IPS-15b (cell line): ENCODE measurements at regions not wholly inside any gene's neighbourhood (a gene's known extent, or its start where the extent isn't known, plus 50 kb on each side); places are given as distances from the start of the nearest gene placed in this dataset.

Experiments used
- H3K27me3 ChIP-seq: one replicate; pipeline ENCODE4 v1.6.1; 2013; ENCODE audit warnings: low read length; ENCODE audit not compliant: control insufficient read depth, insufficient read depth
- H3K36me3 ChIP-seq: one replicate; pipeline ENCODE4 v1.6.1; 2013; ENCODE audit warnings: low read length; ENCODE audit not compliant: control insufficient read depth, insufficient read depth
- H3K4me1 ChIP-seq: one replicate; pipeline ENCODE4 v1.6.1; 2013; ENCODE audit warnings: mild to moderate bottlenecking, low read length; ENCODE audit not compliant: control insufficient read depth, insufficient read depth
- H3K4me3 ChIP-seq: one replicate; pipeline ENCODE4 v1.5.1; 2013; ENCODE audit warnings: low read depth, low read length
- H3K9ac ChIP-seq: one replicate; pipeline ENCODE4 v1.6.1; 2013; ENCODE audit warnings: low read depth, mild to moderate bottlenecking, low read length
- H3K9me3 ChIP-seq: one replicate; pipeline ENCODE4 v1.6.1; 2013; ENCODE audit warnings: mild to moderate bottlenecking, low read length; ENCODE audit not compliant: control insufficient read depth, insufficient read depth

DNA sequence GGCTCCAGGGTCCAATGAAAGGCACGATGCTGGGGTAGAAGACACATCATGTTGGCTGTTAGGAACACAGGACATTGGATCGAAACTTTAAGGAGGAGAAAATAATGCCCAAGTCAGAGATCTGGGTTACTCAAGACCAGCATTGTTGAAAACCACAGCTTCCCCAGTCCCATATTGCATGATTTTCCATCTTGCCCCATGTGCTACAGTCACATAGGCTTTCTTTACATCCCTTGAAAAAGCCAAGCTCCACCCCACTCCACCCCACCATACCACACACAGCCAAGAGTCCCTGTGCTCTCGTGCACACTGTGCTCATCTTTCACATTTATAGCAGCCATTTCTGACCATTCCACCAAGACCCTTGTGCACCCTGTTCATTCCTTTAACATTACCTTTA, 636.2 kb downstream of the DIAPH3 start:
- H3K9ac ChIP-seq, result no peak overlapping the region
- H3K4me1 ChIP-seq, result peaks cover 6% of the 10 kb centered on the region

DNA sequence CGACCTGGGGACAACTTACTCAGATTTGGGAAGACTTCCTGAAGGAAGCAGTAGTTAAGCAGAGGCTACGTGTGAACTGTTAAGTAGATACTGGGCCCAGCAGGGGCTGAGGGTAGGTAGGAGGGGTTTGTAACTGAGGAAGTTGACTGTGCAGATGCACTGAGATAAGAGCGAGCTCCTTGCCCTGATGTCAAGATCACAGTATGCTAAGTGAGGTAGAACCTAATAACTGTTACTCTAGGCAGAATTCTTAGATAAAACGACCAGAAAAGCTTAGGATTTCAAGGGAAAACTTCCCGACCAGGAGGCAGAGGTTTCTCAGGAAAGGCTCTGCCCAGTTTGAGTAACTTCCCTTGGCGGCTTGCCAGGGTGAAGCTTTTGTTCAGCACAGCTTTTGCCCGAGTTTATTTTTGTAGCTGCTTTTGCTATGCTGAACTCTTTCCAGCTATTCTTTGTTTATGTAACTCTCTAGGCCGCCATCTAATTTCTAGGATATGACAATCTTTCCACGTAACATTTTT, 632.1 kb downstream of the DIAPH3 start:
- Histone ChIP-seq H3K9ac (no peak overlapping the region), H3K4me3 (no peak overlapping the region), H3K27me3 (no peaks in the 10 kb centered on the region), H3K9me3 (no peaks in the 10 kb centered on the region), H3K4me1 (peaks cover 6% of the 10 kb centered on the region), H3K36me3 (no peaks in the 10 kb centered on the region)

More for the DNA sequence above, 636.2 kb downstream of the DIAPH3 start:
- no peak overlapping the region for H3K4me3 ChIP-seq
- no peaks in the 10 kb centered on the region for H3K36me3 ChIP-seq
- no peaks in the 10 kb centered on the region for H3K9me3 ChIP-seq
- H3K27me3 ChIP-seq, result no peaks in the 10 kb centered on the region

DNA sequence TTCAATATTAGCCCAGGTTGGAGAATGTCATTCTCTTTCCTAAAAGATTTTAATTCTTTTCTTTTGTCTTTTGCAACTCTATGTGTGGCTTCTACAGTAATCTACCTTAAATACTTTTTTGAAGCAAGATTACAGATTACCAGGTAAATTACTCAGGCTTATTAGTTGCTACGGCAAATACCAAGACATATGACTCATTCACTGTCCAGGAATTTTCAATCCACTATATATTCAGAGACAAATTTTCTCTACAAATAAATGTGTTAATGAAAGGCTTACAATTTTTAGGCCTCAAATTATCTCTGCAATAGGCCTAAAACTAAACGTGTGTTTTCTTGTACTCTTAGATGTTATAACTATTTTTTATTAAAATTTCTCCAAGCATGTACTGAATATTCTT, 631.3 kb downstream of the DIAPH3 start:
- H3K9me3 ChIP-seq, result no peaks in the 10 kb centered on the region
- no peak overlapping the region for H3K4me3 ChIP-seq
- peaks cover 6% of the 10 kb centered on the region for H3K4me1 ChIP-seq

DNA sequence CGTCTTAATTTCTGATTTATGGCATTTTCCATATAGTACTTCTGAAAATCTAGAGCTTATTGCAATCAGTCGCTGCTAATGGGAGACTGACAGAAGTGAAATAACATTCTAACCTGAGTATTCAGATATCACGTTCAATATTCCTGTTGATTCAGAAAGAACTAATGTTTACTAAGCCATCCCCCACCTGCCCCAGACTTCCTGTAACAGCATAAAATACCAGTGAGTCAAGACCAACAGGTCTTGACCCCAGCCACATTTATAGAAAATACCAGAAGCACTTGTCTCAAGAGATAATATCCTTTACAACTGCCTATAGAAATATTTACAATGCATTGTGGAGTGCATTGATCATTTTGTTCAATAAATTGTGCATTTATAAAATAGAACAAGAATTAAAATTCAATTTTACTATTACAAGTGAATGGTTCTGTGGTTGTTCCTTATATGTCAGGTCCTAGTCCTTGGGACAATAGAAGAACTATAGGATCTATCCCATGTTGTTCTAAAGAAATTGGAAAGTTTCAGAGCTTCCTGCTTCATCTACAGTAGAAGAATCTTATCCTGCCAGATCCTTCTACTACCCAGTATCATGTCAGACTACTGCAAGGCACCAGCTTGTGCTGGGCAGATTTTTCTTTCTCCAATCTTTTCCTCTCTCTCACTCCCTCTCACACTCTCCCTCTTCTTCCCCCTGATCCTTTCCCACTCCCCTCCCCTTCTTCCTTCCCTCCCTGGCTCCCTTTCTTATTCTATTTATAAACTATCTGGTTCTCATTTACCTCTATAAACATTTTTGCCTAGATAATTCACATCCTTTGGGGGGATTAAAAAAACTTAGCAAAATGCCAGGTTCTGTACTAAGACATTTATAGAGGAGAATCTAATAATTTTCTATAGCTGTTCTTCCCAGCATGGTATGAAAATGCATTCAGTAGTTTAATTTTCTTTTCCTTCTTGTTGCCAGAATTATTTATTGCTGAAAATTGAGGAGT, 629.9 kb downstream of the DIAPH3 start:
- Histone ChIP-seq H3K36me3 (no peaks in the 10 kb centered on the region), H3K4me3 (no peak overlapping the region), H3K9ac (no peak overlapping the region), H3K27me3 (no peaks in the 10 kb centered on the region), H3K4me1 (peaks cover 6% of the 10 kb centered on the region), H3K9me3 (no peaks in the 10 kb centered on the region)

More for the DNA sequence above, 631.3 kb downstream of the DIAPH3 start:
- H3K36me3 ChIP-seq, result no peaks in the 10 kb centered on the region
- no peaks in the 10 kb centered on the region for H3K27me3 ChIP-seq
- H3K9ac ChIP-seq, result no peak overlapping the region

DNA sequence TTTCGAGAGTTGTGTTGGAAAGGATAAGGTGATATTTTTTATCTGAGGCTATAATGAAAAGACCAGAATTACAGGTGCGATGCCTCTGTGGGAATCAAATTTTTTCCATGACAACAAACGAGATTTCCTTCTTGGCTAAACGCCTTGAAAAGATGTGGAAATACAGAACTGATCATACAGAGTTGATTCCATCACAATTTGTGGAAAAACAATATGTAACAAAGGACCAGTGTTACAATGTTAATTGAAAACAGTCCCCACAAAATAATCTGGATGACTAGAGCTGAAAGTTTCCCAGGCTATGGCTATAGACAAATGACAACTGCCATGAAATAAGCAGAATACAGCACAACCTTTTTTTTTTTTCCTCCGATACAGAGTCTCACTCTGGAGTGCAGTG, 628.9 kb downstream of the DIAPH3 start:
- no peaks in the 10 kb centered on the region for H3K27me3 ChIP-seq
- H3K4me1 ChIP-seq, result peaks cover 6% of the 10 kb centered on the region
- no peak overlapping the region for H3K4me3 ChIP-seq
- H3K9ac ChIP-seq, result no peak overlapping the region
- no peaks in the 10 kb centered on the region for H3K9me3 ChIP-seq
- no peaks in the 10 kb centered on the region for H3K36me3 ChIP-seq

DNA sequence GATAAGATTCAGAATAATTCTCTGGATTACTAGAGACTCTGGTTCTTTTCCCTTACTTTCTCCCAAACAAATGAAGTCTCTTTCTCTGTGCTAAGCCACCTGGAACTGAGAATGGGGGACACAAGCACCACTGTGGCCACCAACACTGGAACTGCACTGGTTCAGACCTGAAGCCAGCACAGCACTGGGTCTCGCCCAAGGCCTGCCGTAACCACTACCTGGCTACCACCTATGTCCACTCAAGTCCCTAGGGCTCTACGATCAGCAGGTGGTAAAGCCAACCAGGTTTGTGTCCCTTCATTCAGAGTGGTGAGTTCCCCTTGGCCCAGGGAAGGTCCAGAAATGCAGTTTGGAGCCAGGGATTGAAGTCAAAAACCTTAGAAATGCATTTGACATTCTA, 626.2 kb downstream of the DIAPH3 start:
- Histone ChIP-seq H3K36me3 (no peaks in the 10 kb centered on the region), H3K9ac (no peak overlapping the region), H3K4me1 (no peaks in the 10 kb centered on the region)

DNA sequence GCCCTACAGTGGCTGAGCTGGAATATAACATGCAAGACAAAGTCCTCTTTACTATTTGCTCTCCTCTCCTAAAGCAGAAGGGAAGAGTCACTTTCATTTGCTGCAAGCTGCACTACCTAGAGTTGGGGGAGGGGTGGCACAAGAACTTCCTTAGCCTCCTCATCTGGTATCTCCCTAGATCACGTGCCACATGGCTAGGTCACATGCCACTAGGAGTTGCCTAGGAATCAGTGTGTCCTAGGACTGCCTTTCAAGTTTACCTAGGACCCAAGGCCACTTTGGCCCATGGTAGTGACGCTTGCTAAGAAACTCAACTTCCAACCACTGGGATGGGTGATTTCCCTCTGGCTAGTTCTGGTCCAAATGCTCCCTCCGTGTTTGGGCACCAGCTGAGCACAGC, 625.2 kb downstream of the DIAPH3 start:
- H3K27me3 ChIP-seq, result no peaks in the 10 kb centered on the region
- no peaks in the 10 kb centered on the region for H3K9me3 ChIP-seq
- no peak overlapping the region for H3K9ac ChIP-seq
- no peaks in the 10 kb centered on the region for H3K36me3 ChIP-seq
- H3K4me1 ChIP-seq, result no peaks in the 10 kb centered on the region
- H3K4me3 ChIP-seq, result no peak overlapping the region

More for the DNA sequence above, 626.2 kb downstream of the DIAPH3 start:
- Histone ChIP-seq H3K27me3 (no peaks in the 10 kb centered on the region), H3K9me3 (no peaks in the 10 kb centered on the region), H3K4me3 (no peak overlapping the region)

GRCh38 chr13:59542303-59542702, 621.4 kb downstream of the DIAPH3 start:
- Histone ChIP-seq H3K36me3 (no peaks in the 10 kb centered on the region), H3K4me1 (peaks cover 9% of the 10 kb centered on the region), H3K27me3 (no peaks in the 10 kb centered on the region), H3K9me3 (no peaks in the 10 kb centered on the region), H3K4me3 (no peak overlapping the region), H3K9ac (no peak overlapping the region)

GRCh38 chr13:59543418-59543817, 620.3 kb downstream of the DIAPH3 start:
- no peak overlapping the region for H3K9ac ChIP-seq
- H3K27me3 ChIP-seq, result no peaks in the 10 kb centered on the region
- no peak overlapping the region for H3K4me3 ChIP-seq
- H3K36me3 ChIP-seq, result no peaks in the 10 kb centered on the region
- peaks cover 9% of the 10 kb centered on the region for H3K4me1 ChIP-seq
- no peaks in the 10 kb centered on the region for H3K9me3 ChIP-seq

GRCh38 chr13:59545007-59545406, 618.7 kb downstream of the DIAPH3 start:
- Histone ChIP-seq H3K9me3 (no peaks in the 10 kb centered on the region), H3K36me3 (no peaks in the 10 kb centered on the region), H3K27me3 (no peaks in the 10 kb centered on the region), H3K4me1 (peaks cover 9% of the 10 kb centered on the region), H3K9ac (no peak overlapping the region), H3K4me3 (no peak overlapping the region)

GRCh38 chr13:59546178-59546577, 617.5 kb downstream of the DIAPH3 start:
- no peaks in the 10 kb centered on the region for H3K9me3 ChIP-seq
- no peaks in the 10 kb centered on the region for H3K27me3 ChIP-seq
- peaks cover 9% of the 10 kb centered on the region for H3K4me1 ChIP-seq
- H3K36me3 ChIP-seq, result no peaks in the 10 kb centered on the region
- H3K9ac ChIP-seq, result no peak overlapping the region
- H3K4me3 ChIP-seq, result no peak overlapping the region

DNA sequence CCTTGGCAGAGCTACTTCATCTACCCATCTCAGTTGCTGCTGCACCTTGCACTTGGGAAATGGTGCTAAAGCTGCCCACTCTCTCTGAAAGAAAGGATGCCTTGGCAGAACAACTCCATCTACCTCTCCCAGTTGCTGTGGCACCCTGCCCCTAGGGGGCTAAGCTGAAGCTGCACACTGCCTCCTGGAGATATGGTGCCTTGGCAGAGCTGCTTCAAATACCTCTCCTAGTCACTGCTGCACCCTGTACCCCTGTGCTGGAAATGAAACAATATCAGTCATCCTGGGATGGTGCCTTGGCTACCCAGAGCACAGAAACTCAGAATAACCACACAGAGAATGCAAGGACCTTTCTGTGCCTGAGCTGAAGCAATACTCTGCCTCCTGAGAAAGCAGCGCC, 615.8 kb downstream of the DIAPH3 start:
- Histone ChIP-seq H3K4me1 (peaks cover 9% of the 10 kb centered on the region), H3K36me3 (no peaks in the 10 kb centered on the region), H3K4me3 (no peak overlapping the region), H3K9me3 (no peaks in the 10 kb centered on the region), H3K9ac (no peak overlapping the region), H3K27me3 (no peaks in the 10 kb centered on the region)
